Ovary (tissue), 7 donors: ENCODE measurements at regions not wholly inside any gene's neighbourhood (a gene's known extent, or its start where the extent isn't known, plus 50 kb on each side); places are given as distances from the start of the nearest gene placed in this dataset.
A peak's percentile ranks its signal among the peaks of the same experiment; 100 is the strongest.

Experiments
- DNase-seq, 5 donors: peaks; one replicate each; pipeline ENCODE4 v3.0.0-alpha.2; 2019 to 2020
- H3K27ac ChIP-seq, 2 donors: fragments of 200-600 bp; one replicate each; pipeline versions ENCODE4 v1.5.1 to v1.8.0; 2019 to 2022
- H3K27me3 ChIP-seq: fragments of 200-600 bp; one replicate; pipeline ENCODE4 v1.8.0; 2022
- H3K36me3 ChIP-seq: fragments of 200-600 bp; sonication (generic); one replicate; pipeline ENCODE4 v1.5.1; 2019
- H3K4me1 ChIP-seq: one replicate; pipeline ENCODE4 v1.8.1; 2013; ENCODE audit warnings: mild to moderate bottlenecking, moderate library complexity; ENCODE audit not compliant: insufficient read depth
- H3K4me3 ChIP-seq: fragments of 200-600 bp; sonication (generic); one replicate; pipeline ENCODE4 v1.5.1; 2017
- H3K9me3 ChIP-seq, 2 donors: fragments of 200-600 bp in 1 of 2; sonication (generic) in 1 of 2; one replicate each; pipeline versions ENCODE4 v1.5.1 to v1.8.1; 2013 to 2019; ENCODE audit warnings: mild to moderate bottlenecking in 1 of 2, moderate library complexity in 1 of 2
- CTCF ChIP-seq, 3 donors: fragments of 450-650 bp in 2 of 3; fragments of 200-600 bp in 1 of 3; IDR thresholded peaks; one replicate each; pipeline versions ENCODE4 v1.5.1 to v1.8.0; 2016 to 2022; ENCODE audit warnings: antibody characterized with exemption in 3 of 3, mild to moderate bottlenecking in 1 of 3
- EP300 ChIP-seq: sonication (generic); formaldehyde crosslinking; IDR thresholded peaks from one replicate; pipeline ENCODE4 v1.6.1; 2017; ENCODE audit warnings: antibody characterized with exemption
- POLR2A ChIP-seq: fragments of 450-650 bp; IDR thresholded peaks from one replicate; pipeline ENCODE4 v1.6.1; 2017; ENCODE audit warnings: antibody characterized with exemption, mild to moderate bottlenecking, moderate library complexity
- WGBS, 3 donors: extraction: QIAGEN DNeasy Blood & Tissue Kit in 1 of 3; methylation state at CpG; one replicate each; pipeline versions ENCODE4 v1.1.5 to v1.1.7; 2013 to 2017; 5-methylcytosine and 5-hydroxymethylcytosine counted together
- intact Hi-C, 4 donors: fragments of 100-400 bp; cut with DNase I; formaldehyde crosslinking; loops; one replicate each; pipeline versions ENCODE4 v1.11.0 to v1.15.1; 2022 to 2023
- donor health status: DM: no; HTN: no; CAD: no; lungs with moderate emphysema.
- donor health status: DM: no; HTN: no; CAD: no.
- donor health status: Bipolar disorder and iron deficiency.
- donor health status: DM: no; HTN: no; CAD: no.
- donor health status: DM: yes; HTN: yes; CAD: no.

GRCh38 chr4:53906606-53907190 lies 157.7 kb downstream of the CHIC2 start:
- Histone ChIP-seq H3K4me1 (peaks cover 7% of the 10 kb centered on the region), H3K4me3 (no peak overlapping the region), H3K27me3 (no peaks in the 10 kb centered on the region), H3K36me3 (no peaks in the 10 kb centered on the region), H3K27ac (peak overlapping the region in 1 of 2 donors; percentile 52), H3K9me3 (no peaks in the 10 kb centered on the region)
- DNase-seq: no peak
- intact Hi-C loops: loop anchor here in 3 of 4 donors (5.0 to 10.0 kb wide), 7 partner anchors 192 to 892 kb away; partner anchors contain the start of gene PDGFRA (in 2 of the 3)
- TF ChIP-seq EP300 (no peak), POLR2A (no peak), CTCF (IDR thresholded peaks at IDR 0.05) (no peak)
- WGBS, 3 donors: 26 to 32% (median 29%) methylated on average over 6 of the region's 6 CpGs

- Histone ChIP-seq H3K27me3 (no peaks in the 10 kb centered on the region), H3K36me3 (no peaks in the 10 kb centered on the region), H3K9me3 (no peaks in the 10 kb centered on the region), H3K4me3 (peak overlapping the region; percentile 46), H3K27ac (peak overlapping the region in 1 of 2 donors; percentile 52), H3K4me1 (peaks cover 7% of the 10 kb centered on the region)
- intact Hi-C loops: loop anchor here in 3 of 4 donors (5.0 to 10.0 kb wide), 7 partner anchors 191 to 891 kb away; partner anchors contain the start of gene PDGFRA (in 2 of the 3)
- DNase-seq: peak; percentile 50 to 64 (median 60)
- 2 to 6% (median 4%) methylated on average over 11 of the region's 11 CpGs for WGBS, 3 donors
- no peak for TF ChIP-seq CTCF (IDR thresholded peaks at IDR 0.05)
- TF ChIP-seq EP300: no peak
- no peak for TF ChIP-seq POLR2A
Measured at GRCh38 chr4:53905941-53906377, 158.4 kb downstream of the CHIC2 start.

- Histone ChIP-seq H3K9me3 (no peaks in the 10 kb centered on the region), H3K27me3 (no peaks in the 10 kb centered on the region), H3K36me3 (no peaks in the 10 kb centered on the region), H3K4me3 (no peak overlapping the region), H3K27ac (no peak overlapping the region), H3K4me1 (peaks cover 9% of the 10 kb centered on the region)
- 25 to 28% (median 25%) methylated on average over 7 of the region's 7 CpGs for WGBS, 3 donors
- intact Hi-C loops: loop anchor here in 3 of 4 donors (5.0 to 10.0 kb wide), 7 partner anchors 191 to 891 kb away; partner anchors contain the start of gene PDGFRA (in 2 of the 3)
- DNase-seq: no peak
- TF ChIP-seq EP300: no peak
- no peak for TF ChIP-seq CTCF (IDR thresholded peaks at IDR 0.05)
- TF ChIP-seq POLR2A: no peak
Measured at GRCh38 chr4:53905276-53905940, 159.0 kb downstream of the CHIC2 start.

- no peak overlapping the region for H3K27ac ChIP-seq
- WGBS, 3 donors: 87 to 92% (median 92%) methylated on average over 2 of the region's 2 CpGs
- no peak for DNase-seq
- no peaks in the 10 kb centered on the region for H3K27me3 ChIP-seq
- H3K36me3 ChIP-seq: no peaks in the 10 kb centered on the region
- peaks cover 14% of the 10 kb centered on the region for H3K4me1 ChIP-seq
- no peak overlapping the region for H3K4me3 ChIP-seq
- no peak for TF ChIP-seq EP300
- no peak for TF ChIP-seq POLR2A
- no peak for TF ChIP-seq CTCF (IDR thresholded peaks at IDR 0.05)
- H3K9me3 ChIP-seq: no peaks in the 10 kb centered on the region
- intact Hi-C loops: loop anchor here in 2 of 4 donors (10.0 kb wide), 4 partner anchors 188 to 888 kb away; no protein-coding TSS in a partner anchor
Measured at GRCh38 chr4:53902786-53903185, 161.6 kb downstream of the CHIC2 start.
